ENCODE measurements at regions not wholly inside any gene's neighbourhood (a gene's known extent, or its start where the extent isn't known, plus 50 kb on each side); places are given as distances from the start of the nearest gene placed in this dataset.
"Not testable (repeated sequence)": the region's sequence is repeated elsewhere in the genome, so short reads cannot be mapped to it uniquely, and the experiment has no call there.

DNA sequence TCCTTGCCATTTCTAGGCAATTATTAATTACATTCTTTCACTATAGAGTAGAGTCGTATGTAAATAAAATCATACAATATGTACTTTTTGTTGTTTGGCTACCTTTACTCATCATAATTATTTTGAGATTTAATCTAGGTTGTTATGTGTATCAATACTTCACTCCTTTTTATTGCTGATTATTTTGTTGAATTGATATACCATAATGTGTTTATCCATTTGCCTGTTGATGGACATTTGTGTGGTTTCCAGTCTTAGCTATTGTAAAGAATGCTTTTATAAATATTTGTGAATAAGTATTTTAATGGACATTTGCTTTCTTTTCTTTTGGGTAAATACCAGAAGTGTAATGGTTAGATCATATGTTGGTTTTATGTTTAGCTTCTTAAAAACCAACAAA is 174.0 kb downstream of the RAMP3 start:
- Histone ChIP-seq H3K4me3 (no peak overlapping the region), H3K36me3 (no peaks in the 10 kb centered on the region), H3K27ac (no peak overlapping the region), H3K9me3 (peaks cover 0 to 24% of the 10 kb centered on the region in 2 donors), H3K27me3 (no peaks in the 10 kb centered on the region), H3K4me1 (no peaks in the 10 kb centered on the region)
- TF ChIP-seq, protein P1, sequence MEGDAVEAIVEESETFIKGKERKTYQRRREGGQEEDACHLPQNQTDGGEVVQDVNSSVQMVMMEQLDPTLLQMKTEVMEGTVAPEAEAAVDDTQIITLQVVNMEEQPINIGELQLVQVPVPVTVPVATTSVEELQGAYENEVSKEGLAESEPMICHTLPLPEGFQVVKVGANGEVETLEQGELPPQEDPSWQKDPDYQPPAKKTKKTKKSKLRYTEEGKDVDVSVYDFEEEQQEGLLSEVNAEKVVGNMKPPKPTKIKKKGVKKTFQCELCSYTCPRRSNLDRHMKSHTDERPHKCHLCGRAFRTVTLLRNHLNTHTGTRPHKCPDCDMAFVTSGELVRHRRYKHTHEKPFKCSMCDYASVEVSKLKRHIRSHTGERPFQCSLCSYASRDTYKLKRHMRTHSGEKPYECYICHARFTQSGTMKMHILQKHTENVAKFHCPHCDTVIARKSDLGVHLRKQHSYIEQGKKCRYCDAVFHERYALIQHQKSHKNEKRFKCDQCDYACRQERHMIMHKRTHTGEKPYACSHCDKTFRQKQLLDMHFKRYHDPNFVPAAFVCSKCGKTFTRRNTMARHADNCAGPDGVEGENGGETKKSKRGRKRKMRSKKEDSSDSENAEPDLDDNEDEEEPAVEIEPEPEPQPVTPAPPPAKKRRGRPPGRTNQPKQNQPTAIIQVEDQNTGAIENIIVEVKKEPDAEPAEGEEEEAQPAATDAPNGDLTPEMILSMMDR (IDR thresholded peaks at IDR 0.05) = no peak
- DNase-seq (ENCODE audit: low spot score) = no peak

DNA sequence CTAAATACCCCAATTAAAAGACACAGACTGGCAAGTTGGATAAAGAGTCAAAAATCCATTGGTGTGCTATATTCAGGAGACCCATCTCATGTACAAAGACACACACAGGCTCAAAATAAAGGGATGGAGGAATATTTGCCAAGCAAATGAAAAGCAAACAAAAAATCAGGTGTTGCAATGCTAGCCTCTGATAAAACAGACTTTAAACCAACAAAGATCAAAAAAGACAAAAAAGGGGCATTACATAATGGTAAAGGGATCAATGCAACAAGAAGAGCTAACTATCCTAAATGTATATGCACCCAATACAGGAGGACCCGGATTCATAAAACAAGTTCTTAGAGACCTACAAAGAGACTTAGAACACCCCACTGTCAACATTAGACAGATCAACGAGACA is 177.4 kb downstream of the RAMP3 start:
- H3K4me3 ChIP-seq; H3K27me3 ChIP-seq; H3K27ac ChIP-seq; H3K36me3 ChIP-seq; H3K4me1 ChIP-seq; DNase-seq (ENCODE audit: low spot score): not testable (repeated sequence)
- peaks cover 0 to 24% of the 10 kb centered on the region in 2 donors for H3K9me3 ChIP-seq

DNA sequence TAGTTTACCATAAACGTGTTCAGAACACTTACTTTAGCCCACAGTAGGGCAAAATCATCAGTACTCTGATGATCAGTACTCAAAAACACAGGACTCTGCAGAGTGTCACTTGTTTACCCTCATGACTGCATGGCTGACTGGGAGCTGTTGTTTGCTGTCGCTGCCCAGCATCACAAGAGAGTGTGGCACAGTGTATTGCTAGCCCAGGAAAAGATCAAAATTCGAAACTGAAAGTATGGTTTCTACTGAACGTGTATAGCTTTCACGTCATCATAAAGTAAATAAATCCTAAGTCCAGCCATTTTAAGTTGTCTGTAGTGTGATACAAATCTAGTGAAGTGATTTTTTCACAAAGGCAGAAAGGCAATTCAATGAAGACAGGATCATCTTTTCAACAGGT is 184.6 kb downstream of the RAMP3 start:
- no peaks in the 10 kb centered on the region for H3K9me3 ChIP-seq
- no peak for DNase-seq (ENCODE audit: low spot score)
- TF ChIP-seq, protein P1 (IDR thresholded peaks at IDR 0.05) = no peak

DNA sequence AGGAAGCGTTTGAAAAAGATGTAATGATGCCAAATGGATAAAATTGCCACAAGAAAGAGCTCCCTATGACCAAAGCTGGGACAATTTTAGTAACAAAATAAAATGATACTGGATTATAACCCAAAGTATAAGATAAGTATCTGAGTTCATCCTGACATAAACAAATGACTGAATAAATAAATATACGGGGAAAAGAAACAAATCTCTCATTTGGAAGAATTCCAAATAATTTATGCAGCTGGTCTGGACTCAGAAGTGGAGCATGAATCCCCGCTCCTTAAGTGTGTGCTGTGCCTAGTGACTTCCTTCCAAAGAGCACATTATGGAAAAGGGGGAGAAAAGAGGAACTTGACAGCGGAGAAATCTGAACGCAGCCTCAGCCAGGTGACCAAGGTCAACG is 186.2 kb downstream of the RAMP3 start:
- Histone ChIP-seq H3K4me3 (no peak overlapping the region), H3K27me3 (no peaks in the 10 kb centered on the region), H3K27ac (no peak overlapping the region), H3K4me1 (no peaks in the 10 kb centered on the region), H3K36me3 (no peaks in the 10 kb centered on the region), H3K9me3 (no peaks in the 10 kb centered on the region)
- TF ChIP-seq, protein P1 (IDR thresholded peaks at IDR 0.05) = no peak
- DNase-seq (ENCODE audit: low spot score) = no peak

More for the DNA sequence above, 184.6 kb downstream of the RAMP3 start:
- no peaks in the 10 kb centered on the region for H3K27me3 ChIP-seq
- no peak overlapping the region for H3K27ac ChIP-seq
- H3K4me1 ChIP-seq = no peaks in the 10 kb centered on the region
- no peak overlapping the region for H3K4me3 ChIP-seq
- no peaks in the 10 kb centered on the region for H3K36me3 ChIP-seq

DNA sequence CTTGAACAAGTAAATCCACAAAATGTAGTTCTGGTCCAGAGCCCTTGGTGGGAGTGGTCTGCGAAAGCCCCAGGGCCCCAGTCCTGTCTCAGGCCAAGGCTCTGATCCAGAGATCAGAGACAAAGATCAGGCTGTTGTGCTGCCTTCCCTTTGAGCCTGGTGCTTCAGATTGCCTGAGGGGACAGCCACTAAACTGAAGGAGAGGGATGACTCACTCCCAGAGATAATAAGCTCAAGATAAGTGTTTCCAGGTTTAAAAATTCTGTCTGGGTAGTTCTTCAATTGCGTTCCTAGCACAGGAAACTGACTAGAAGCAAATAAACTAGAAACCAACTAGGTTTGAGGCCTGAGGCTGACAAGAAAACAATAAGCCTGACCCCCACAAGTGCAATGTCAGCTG is 190.2 kb downstream of the RAMP3 start:
- no peak overlapping the region for H3K4me3 ChIP-seq
- no peaks in the 10 kb centered on the region for H3K36me3 ChIP-seq
- H3K27me3 ChIP-seq = no peaks in the 10 kb centered on the region
- TF ChIP-seq, protein P1 (IDR thresholded peaks at IDR 0.05) = no peak
- H3K27ac ChIP-seq = no peak overlapping the region
- H3K4me1 ChIP-seq = no peaks in the 10 kb centered on the region
- no peak for DNase-seq (ENCODE audit: low spot score)
- H3K9me3 ChIP-seq = no peaks in the 10 kb centered on the region

DNA sequence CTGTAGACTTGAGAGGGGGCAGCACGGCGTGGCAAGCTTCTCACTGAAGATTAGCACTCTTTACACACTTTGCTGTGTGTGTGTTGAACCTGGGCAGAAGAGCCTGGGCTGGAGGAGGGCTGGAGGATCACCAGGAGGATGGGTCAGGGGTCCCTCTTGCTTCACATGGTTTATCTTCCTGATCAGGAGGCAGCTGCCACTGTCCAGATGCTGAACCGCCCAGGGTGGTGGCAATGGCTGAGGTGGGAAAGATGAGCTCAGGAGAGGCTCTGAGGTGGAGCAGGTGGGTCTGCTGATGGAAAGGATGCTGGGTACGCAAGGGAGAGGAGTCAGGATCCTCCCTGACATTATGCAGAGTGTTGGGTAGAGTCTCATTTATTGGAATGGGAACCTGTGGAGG is 191.5 kb downstream of the RAMP3 start:
- Histone ChIP-seq H3K4me1 (no peaks in the 10 kb centered on the region), H3K27ac (no peak overlapping the region), H3K9me3 (no peaks in the 10 kb centered on the region), H3K27me3 (no peaks in the 10 kb centered on the region), H3K36me3 (no peaks in the 10 kb centered on the region), H3K4me3 (no peak overlapping the region)
- TF ChIP-seq, protein P1 (IDR thresholded peaks at IDR 0.05) = no peak
- DNase-seq (ENCODE audit: low spot score) = no peak

Data from right atrium auricular region (tissue), 2 donors.